Cerebellar cortex (tissue), 1 donor: ENCODE measurements at regions not wholly inside any gene's neighbourhood (a gene's known extent, or its start where the extent isn't known, plus 50 kb on each side); places are given as distances from the start of the nearest gene placed in this dataset.
"Not testable (repeated sequence)": the region's sequence is repeated elsewhere in the genome, so short reads cannot be mapped to it uniquely, and the experiment has no call there.

Experiments
- DNase-seq: peaks from one replicate; pipeline ENCODE4 v3.0.0-alpha.2; 2015; ENCODE audit warnings: low spot score

- DNase-seq, result not testable (repeated sequence)
Measured at GRCh38 chr5:38678697-38679096, 122.3 kb upstream of the LIFR start.

GRCh38 chr5:38680094-38680825 is 123.8 kb upstream of the LIFR start:
- DNase-seq, result no peak

GRCh38 chr5:38681029-38681706 is 124.7 kb upstream of the LIFR start:
- DNase-seq, result no peak

GRCh38 chr5:38681966-38682365 is 125.5 kb upstream of the LIFR start:
- DNase-seq, result no peak

GRCh38 chr5:38686658-38687057 is 130.2 kb upstream of the LIFR start:
- no peak for DNase-seq

GRCh38 chr5:38692346-38692745 is 135.9 kb upstream of the LIFR start:
- DNase-seq, result no peak

- DNase-seq, result no peak
Measured at GRCh38 chr5:38692781-38693527, 136.5 kb upstream of the LIFR start.

- DNase-seq, result no peak
Measured at GRCh38 chr5:38695021-38695958, 138.8 kb upstream of the LIFR start.

- DNase-seq, result no peak
Measured at GRCh38 chr5:38697013-38697412, 140.6 kb upstream of the LIFR start.

- DNase-seq, result not testable (repeated sequence)
Measured at GRCh38 chr5:38705529-38705928, 140.3 kb upstream of the OSMR start.

GRCh38 chr5:38706376-38706775 is 139.4 kb upstream of the OSMR start:
- no peak for DNase-seq

GRCh38 chr5:38707352-38708210 is 138.2 kb upstream of the OSMR start:
- DNase-seq, result no peak

- DNase-seq, result no peak
Measured at GRCh38 chr5:38709678-38710306, 136.0 kb upstream of the OSMR start.

GRCh38 chr5:38710627-38711026 is 135.2 kb upstream of the OSMR start:
- DNase-seq, result no peak

- DNase-seq, result no peak
Measured at GRCh38 chr5:38712391-38712790, 133.4 kb upstream of the OSMR start.

GRCh38 chr5:38714240-38714639 is 131.6 kb upstream of the OSMR start:
- DNase-seq, result no peak

- no peak for DNase-seq
Measured at GRCh38 chr5:38714703-38715355, 131.0 kb upstream of the OSMR start.

- no peak for DNase-seq
Measured at GRCh38 chr5:38715696-38716095, 130.1 kb upstream of the OSMR start.

GRCh38 chr5:38716516-38716915 is 129.3 kb upstream of the OSMR start:
- no peak for DNase-seq
